Suprapubic skin (tissue), 4 donors: ENCODE measurements at regions not wholly inside any gene's neighbourhood (a gene's known extent, or its start where the extent isn't known, plus 50 kb on each side); places are given as distances from the start of the nearest gene placed in this dataset.

ENCODE experiments used
- DNase-seq, 2 donors: peaks; one replicate each; pipeline ENCODE4 v3.0.0-alpha.2; 2019; ENCODE audit warnings: low spot score in 2 of 2
- H3K27ac ChIP-seq: fragments of 200-600 bp; sonication (generic); one replicate; pipeline ENCODE4 v1.5.1; 2019
- H3K27me3 ChIP-seq: fragments of 200-600 bp; sonication (generic); one replicate; pipeline ENCODE4 v1.5.1; 2019
- H3K36me3 ChIP-seq: fragments of 200-600 bp; sonication (generic); one replicate; pipeline ENCODE4 v1.5.1; 2019
- H3K4me1 ChIP-seq: fragments of 200-600 bp; sonication (generic); one replicate; pipeline ENCODE4 v1.5.1; 2019
- H3K4me3 ChIP-seq: fragments of 200-600 bp; sonication (generic); one replicate; pipeline ENCODE4 v1.5.1; 2019; ENCODE audit warnings: mild to moderate bottlenecking
- H3K9me3 ChIP-seq: fragments of 200-600 bp; sonication (generic); one replicate; pipeline ENCODE4 v1.5.1; 2019
- EP300 ChIP-seq: sonication (generic); formaldehyde crosslinking; IDR thresholded peaks from one replicate; pipeline ENCODE4 v1.6.1; 2017; ENCODE audit warnings: antibody characterized with exemption
- POLR2A ChIP-seq, 2 donors: fragments of 450-650 bp; IDR thresholded peaks; one replicate each; pipeline ENCODE4 v1.6.1; 2017; ENCODE audit warnings: antibody characterized with exemption in 2 of 2, mild to moderate bottlenecking in 2 of 2, moderate library complexity in 2 of 2
- POLR2AphosphoS5 ChIP-seq, 3 donors: sonication (generic); formaldehyde crosslinking; IDR thresholded peaks; one replicate each; pipeline ENCODE4 v1.6.1; 2017; ENCODE audit warnings: antibody characterized with exemption in 3 of 3
- WGBS: methylation state at CpG from one replicate; pipeline ENCODE4 v1.1.5; 2018; 5-methylcytosine and 5-hydroxymethylcytosine counted together
- TF ChIP-seq, protein P1 (sequence below), 2 donors: fragments of 200-600 bp in 1 of 2; fragments of 450-650 bp in 1 of 2; sonication (generic) in 1 of 2; IDR thresholded peaks; one replicate each; pipeline ENCODE4 v1.5.1; 2016 to 2019; ENCODE audit warnings: antibody characterized with exemption in 2 of 2, mild to moderate bottlenecking in 1 of 2, moderate library complexity in 1 of 2

DNA sequence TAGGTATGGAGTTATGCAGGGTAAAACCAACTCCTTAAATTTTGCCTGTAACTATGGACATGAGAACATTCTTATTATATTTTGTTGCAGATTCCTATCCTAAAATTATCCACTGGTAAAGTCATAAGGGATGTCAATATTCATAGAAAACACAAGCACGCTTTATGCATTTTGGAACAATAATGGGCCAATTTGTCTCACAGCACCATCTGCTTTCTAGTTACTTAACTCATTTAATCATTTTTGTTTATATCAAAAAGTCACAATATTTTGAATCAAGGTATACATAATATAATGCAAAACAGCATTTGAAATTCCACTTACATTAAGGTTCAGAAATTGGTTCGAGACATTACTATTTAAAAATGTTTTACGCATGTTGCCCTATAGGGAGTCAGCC is 203.0 kb downstream of the GABRG1 start:
- Histone ChIP-seq H3K36me3 (no peaks in the 10 kb centered on the region), H3K9me3 (no peaks in the 10 kb centered on the region), H3K27me3 (no peaks in the 10 kb centered on the region), H3K4me3 (no peak overlapping the region), H3K4me1 (no peaks in the 10 kb centered on the region), H3K27ac (no peak overlapping the region)
- WGBS: 85% methylated on average over 3 of the region's 3 CpGs
- no peak for DNase-seq
- TF ChIP-seq POLR2A (IDR thresholded peaks at IDR 0.05) (no peak), EP300 (no peak), POLR2AphosphoS5 (IDR thresholded peaks at IDR 0.05) (no peak)
- TF ChIP-seq, protein P1, sequence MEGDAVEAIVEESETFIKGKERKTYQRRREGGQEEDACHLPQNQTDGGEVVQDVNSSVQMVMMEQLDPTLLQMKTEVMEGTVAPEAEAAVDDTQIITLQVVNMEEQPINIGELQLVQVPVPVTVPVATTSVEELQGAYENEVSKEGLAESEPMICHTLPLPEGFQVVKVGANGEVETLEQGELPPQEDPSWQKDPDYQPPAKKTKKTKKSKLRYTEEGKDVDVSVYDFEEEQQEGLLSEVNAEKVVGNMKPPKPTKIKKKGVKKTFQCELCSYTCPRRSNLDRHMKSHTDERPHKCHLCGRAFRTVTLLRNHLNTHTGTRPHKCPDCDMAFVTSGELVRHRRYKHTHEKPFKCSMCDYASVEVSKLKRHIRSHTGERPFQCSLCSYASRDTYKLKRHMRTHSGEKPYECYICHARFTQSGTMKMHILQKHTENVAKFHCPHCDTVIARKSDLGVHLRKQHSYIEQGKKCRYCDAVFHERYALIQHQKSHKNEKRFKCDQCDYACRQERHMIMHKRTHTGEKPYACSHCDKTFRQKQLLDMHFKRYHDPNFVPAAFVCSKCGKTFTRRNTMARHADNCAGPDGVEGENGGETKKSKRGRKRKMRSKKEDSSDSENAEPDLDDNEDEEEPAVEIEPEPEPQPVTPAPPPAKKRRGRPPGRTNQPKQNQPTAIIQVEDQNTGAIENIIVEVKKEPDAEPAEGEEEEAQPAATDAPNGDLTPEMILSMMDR (IDR thresholded peaks at IDR 0.05): no peak

DNA sequence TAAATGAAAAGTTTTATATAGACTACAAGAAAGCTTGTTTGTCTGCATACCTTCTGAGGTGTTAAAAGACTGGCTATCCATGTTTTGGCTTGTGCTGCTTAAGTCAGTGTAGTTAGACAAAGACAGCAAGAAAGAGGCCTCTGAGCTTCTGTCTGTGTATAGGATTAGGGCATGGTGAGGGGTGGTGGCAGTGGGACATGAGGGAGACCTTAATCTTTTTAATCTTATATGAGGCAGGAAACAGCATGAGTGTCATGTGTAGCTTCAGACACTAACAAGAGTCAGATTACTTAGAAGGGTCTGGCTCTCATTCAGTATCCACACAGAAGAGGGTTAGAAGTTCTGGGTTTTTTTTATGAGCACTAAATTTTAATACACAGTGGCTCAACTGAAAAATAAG is 213.3 kb downstream of the GABRG1 start:
- H3K4me3 ChIP-seq: no peak overlapping the region
- H3K27ac ChIP-seq: no peak overlapping the region
- H3K36me3 ChIP-seq: no peaks in the 10 kb centered on the region
- TF ChIP-seq POLR2AphosphoS5 (IDR thresholded peaks at IDR 0.05) (no peak), EP300 (no peak), POLR2A (IDR thresholded peaks at IDR 0.05) (no peak)
- TF ChIP-seq, protein P1 (IDR thresholded peaks at IDR 0.05): no peak
- H3K9me3 ChIP-seq: no peaks in the 10 kb centered on the region
- DNase-seq: no peak
- H3K27me3 ChIP-seq: no peaks in the 10 kb centered on the region
- no peaks in the 10 kb centered on the region for H3K4me1 ChIP-seq

DNA sequence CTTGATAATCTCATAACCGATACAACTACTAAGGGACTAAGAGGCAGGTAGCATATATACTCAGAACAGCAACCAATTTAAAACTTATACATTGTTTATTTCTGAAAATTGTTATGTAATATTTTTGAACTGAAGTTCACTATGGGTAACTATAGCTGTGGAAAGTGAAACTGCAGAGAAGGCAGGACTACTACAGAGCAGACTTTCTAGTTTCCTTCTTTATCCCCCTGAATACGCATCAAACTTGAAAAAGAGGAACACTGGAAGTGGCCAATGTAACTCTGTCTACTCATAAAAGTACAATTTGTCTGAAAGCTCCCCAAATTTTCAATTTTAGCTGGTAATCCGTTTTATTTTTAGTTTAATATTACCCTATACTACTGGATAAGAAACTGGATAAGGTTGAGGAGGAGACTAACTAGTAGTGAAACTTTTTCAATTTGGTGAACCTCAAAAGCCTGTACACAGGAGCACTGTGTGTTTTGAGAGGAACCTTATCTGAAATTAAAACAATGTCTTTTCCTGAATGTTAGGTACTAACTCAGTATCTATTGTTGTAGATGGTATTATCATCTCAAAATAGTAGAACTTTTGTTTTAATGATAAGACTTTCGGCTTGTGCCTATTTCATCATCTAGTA is 225.8 kb downstream of the GABRG1 start:
- no peaks in the 10 kb centered on the region for H3K4me1 ChIP-seq
- no peaks in the 10 kb centered on the region for H3K27me3 ChIP-seq
- H3K27ac ChIP-seq: no peak overlapping the region
- no peaks in the 10 kb centered on the region for H3K9me3 ChIP-seq
- no peak for DNase-seq
- no peak for TF ChIP-seq EP300
- TF ChIP-seq, protein P1 (IDR thresholded peaks at IDR 0.05): no peak
- no peak for TF ChIP-seq POLR2A (IDR thresholded peaks at IDR 0.05)
- no peak for TF ChIP-seq POLR2AphosphoS5 (IDR thresholded peaks at IDR 0.05)
- 78% methylated on average over 4 of the region's 4 CpGs for whole genome bisulfite sequencing
- no peaks in the 10 kb centered on the region for H3K36me3 ChIP-seq
- H3K4me3 ChIP-seq: no peak overlapping the region

DNA sequence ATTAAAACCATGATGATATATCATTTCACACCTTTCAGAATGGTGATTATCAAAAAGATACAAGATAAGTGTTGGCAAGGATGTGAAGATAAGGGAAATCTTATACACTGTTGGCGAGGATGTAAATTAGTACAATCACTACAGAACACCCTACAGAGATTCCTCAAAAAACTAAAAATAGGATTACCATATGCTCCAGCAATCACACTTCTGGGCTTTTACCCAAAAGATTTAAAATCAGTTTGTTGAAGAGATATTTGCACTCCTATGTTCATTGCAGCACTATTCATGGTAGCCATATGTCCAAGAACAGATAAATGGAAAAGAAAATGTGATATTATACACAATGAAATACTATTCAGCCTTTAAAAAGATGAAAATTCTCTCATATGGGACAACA is 240.4 kb downstream of the GABRG1 start:
- H3K36me3 ChIP-seq: no peaks in the 10 kb centered on the region
- no peaks in the 10 kb centered on the region for H3K9me3 ChIP-seq
- no peaks in the 10 kb centered on the region for H3K27me3 ChIP-seq
- 69% methylated on average over 1 of the region's 1 CpG for WGBS
- no peaks in the 10 kb centered on the region for H3K4me1 ChIP-seq
- H3K4me3 ChIP-seq: no peak overlapping the region
- TF ChIP-seq EP300 (no peak), POLR2AphosphoS5 (IDR thresholded peaks at IDR 0.05) (no peak), POLR2A (IDR thresholded peaks at IDR 0.05) (no peak)
- TF ChIP-seq, protein P1 (IDR thresholded peaks at IDR 0.05): no peak
- H3K27ac ChIP-seq: no peak overlapping the region
- no peak for DNase-seq

DNA sequence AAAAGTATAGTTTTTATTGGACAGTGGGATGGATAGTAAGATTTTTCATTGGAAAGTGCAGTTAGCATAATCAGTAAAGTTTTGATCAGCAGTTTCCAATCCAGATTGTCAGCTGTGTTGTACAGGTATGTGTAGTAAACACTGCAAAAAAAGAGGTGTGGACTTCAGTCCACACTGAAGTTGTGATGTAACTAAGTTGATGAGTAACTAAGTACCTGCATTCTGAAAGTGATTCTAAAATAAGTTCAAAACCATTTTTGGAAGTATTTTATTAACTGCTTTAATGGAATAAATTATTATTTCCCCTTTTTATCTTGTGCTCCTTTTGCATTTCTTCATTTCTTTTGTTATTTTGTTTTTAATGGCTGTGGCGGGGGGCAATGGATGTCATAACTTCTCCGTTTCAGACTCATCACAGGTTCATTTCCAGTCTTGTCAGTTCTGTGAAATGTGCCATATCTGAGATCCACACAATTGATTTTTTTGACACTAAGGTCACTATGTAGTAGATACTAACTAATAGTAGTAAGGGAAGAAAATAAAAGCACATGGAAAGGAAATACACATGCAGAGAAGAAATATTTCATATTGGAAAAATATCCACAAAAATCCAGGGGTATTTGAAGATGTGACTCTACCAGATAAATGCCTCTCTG is 247.5 kb downstream of the GABRG1 start:
- 87% methylated on average over 2 of the region's 2 CpGs for WGBS
- Histone ChIP-seq H3K36me3 (no peaks in the 10 kb centered on the region), H3K27ac (no peak overlapping the region), H3K27me3 (no peaks in the 10 kb centered on the region), H3K4me1 (no peaks in the 10 kb centered on the region), H3K9me3 (no peaks in the 10 kb centered on the region), H3K4me3 (no peak overlapping the region)
- DNase-seq: no peak
- TF ChIP-seq POLR2AphosphoS5 (IDR thresholded peaks at IDR 0.05) (no peak), POLR2A (IDR thresholded peaks at IDR 0.05) (no peak), EP300 (no peak)
- TF ChIP-seq, protein P1 (IDR thresholded peaks at IDR 0.05): no peak
